WERI-Rb-1 (cell line): ENCODE measurements at regions not wholly inside any gene's neighbourhood (a gene's known extent, or its start where the extent isn't known, plus 50 kb on each side); places are given as distances from the start of the nearest gene placed in this dataset.

Experiments used
- DNase-seq: peaks from one replicate; pipeline ENCODE4 v3.0.0-alpha.2; 2020
- H3K27ac ChIP-seq: fragments of 250-450 bp; sonication (Bioruptor Pico); 2 replicates; pipeline ENCODE4 v1.5.1; 2020; ENCODE audit warnings: mild to moderate bottlenecking, moderate library complexity
- H3K27me3 ChIP-seq: fragments of 250-450 bp; sonication (Bioruptor Pico); 2 replicates; pipeline ENCODE4 v1.5.1; 2021; ENCODE audit warnings: mild to moderate bottlenecking, low read depth, moderate library complexity; ENCODE audit not compliant: insufficient read depth, severe bottlenecking
- H3K36me3 ChIP-seq: fragments of 250-450 bp; sonication (Bioruptor Pico); 2 replicates; pipeline ENCODE4 v1.5.1; 2020; ENCODE audit warnings: mild to moderate bottlenecking, moderate library complexity
- H3K4me3 ChIP-seq: 2 replicates; pipeline ENCODE4 v1.5.1; 2011; ENCODE audit warnings: low read depth, mild to moderate bottlenecking, control low read depth, low read length
- H3K9me3 ChIP-seq: fragments of 250-450 bp; sonication (Bioruptor Pico); 2 replicates; pipeline ENCODE4 v1.5.1; 2021; ENCODE audit warnings: mild to moderate bottlenecking, moderate library complexity; ENCODE audit not compliant: severe bottlenecking
- TF ChIP-seq, protein P1 (sequence below): IDR thresholded peaks from 2 replicates; pipeline ENCODE4 v1.5.1; 2011; ENCODE audit warnings: low read depth, mild to moderate bottlenecking, control low read depth, inconsistent platforms, low read length

GRCh38 chr13:61180234-61180633, 235.4 kb downstream of the PCDH20 start:
- Histone ChIP-seq H3K27me3 (no peaks in the 10 kb centered on the region), H3K36me3 (no peaks in the 10 kb centered on the region), H3K9me3 (no peaks in the 10 kb centered on the region), H3K4me3 (no peak overlapping the region), H3K27ac (no peak overlapping the region)
- TF ChIP-seq, protein P1, sequence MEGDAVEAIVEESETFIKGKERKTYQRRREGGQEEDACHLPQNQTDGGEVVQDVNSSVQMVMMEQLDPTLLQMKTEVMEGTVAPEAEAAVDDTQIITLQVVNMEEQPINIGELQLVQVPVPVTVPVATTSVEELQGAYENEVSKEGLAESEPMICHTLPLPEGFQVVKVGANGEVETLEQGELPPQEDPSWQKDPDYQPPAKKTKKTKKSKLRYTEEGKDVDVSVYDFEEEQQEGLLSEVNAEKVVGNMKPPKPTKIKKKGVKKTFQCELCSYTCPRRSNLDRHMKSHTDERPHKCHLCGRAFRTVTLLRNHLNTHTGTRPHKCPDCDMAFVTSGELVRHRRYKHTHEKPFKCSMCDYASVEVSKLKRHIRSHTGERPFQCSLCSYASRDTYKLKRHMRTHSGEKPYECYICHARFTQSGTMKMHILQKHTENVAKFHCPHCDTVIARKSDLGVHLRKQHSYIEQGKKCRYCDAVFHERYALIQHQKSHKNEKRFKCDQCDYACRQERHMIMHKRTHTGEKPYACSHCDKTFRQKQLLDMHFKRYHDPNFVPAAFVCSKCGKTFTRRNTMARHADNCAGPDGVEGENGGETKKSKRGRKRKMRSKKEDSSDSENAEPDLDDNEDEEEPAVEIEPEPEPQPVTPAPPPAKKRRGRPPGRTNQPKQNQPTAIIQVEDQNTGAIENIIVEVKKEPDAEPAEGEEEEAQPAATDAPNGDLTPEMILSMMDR: no peak
- no peak for DNase-seq

GRCh38 chr13:61179741-61180140, 235.9 kb downstream of the PCDH20 start:
- no peak overlapping the region for H3K4me3 ChIP-seq
- no peaks in the 10 kb centered on the region for H3K27me3 ChIP-seq
- H3K36me3 ChIP-seq: no peaks in the 10 kb centered on the region
- TF ChIP-seq, protein P1: no peak
- H3K27ac ChIP-seq: no peak overlapping the region
- no peak for DNase-seq
- H3K9me3 ChIP-seq: no peaks in the 10 kb centered on the region

DNA sequence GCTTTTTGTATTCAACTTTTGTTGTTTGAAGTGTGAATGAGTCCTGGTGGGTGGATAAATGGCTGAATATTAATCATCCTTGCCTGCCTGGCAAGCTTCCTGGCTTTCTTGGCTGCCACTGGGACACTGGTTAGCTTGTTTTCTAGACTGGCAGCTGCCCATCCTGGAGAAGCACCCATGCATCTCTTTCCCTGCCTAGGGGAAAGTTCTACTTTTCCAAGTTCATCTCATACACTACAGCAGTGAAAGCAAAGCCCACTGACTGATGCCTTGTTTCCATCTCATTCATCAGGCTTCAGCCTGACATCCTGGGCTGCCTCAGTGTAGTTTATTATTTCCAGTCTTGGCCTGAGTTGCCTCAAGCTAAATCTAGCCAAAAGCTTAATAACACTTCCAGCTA, 244.8 kb downstream of the PCDH20 start:
- H3K27ac ChIP-seq: no peak overlapping the region
- no peak overlapping the region for H3K4me3 ChIP-seq
- H3K27me3 ChIP-seq: no peaks in the 10 kb centered on the region
- no peaks in the 10 kb centered on the region for H3K36me3 ChIP-seq
- DNase-seq: no peak
- TF ChIP-seq, protein P1: no peak
- H3K9me3 ChIP-seq: no peaks in the 10 kb centered on the region

DNA sequence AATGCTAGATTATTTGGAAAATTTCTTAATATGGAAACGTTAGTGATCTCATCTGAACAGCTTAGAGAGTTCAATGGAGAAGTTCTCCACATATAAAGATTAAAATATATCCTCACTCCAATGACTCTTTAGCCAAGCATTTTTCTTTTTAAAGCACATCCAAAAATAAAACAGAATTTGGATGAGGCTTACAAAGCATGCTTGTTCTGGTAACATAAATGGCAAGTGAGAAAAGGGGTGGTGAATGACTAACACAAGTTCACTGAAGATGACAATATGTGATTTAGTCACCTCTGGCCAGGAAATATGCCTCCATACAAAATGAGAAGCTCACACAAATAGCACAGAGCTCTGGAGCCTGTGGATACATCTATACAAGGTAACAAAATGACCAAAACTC, 253.0 kb downstream of the PCDH20 start:
- TF ChIP-seq, protein P1: no peak
- H3K9me3 ChIP-seq: no peaks in the 10 kb centered on the region
- DNase-seq: no peak
- H3K4me3 ChIP-seq: no peak overlapping the region
- H3K27ac ChIP-seq: no peak overlapping the region
- H3K36me3 ChIP-seq: no peaks in the 10 kb centered on the region
- no peaks in the 10 kb centered on the region for H3K27me3 ChIP-seq

GRCh38 chr13:61162106-61162505, 253.5 kb downstream of the PCDH20 start:
- no peak overlapping the region for H3K27ac ChIP-seq
- TF ChIP-seq, protein P1: no peak
- H3K4me3 ChIP-seq: no peak overlapping the region
- no peaks in the 10 kb centered on the region for H3K36me3 ChIP-seq
- no peak for DNase-seq
- no peaks in the 10 kb centered on the region for H3K27me3 ChIP-seq
- H3K9me3 ChIP-seq: no peaks in the 10 kb centered on the region

- H3K9me3 ChIP-seq: no peaks in the 10 kb centered on the region
- no peak overlapping the region for H3K4me3 ChIP-seq
- H3K27ac ChIP-seq: no peak overlapping the region
- H3K36me3 ChIP-seq: no peaks in the 10 kb centered on the region
- no peaks in the 10 kb centered on the region for H3K27me3 ChIP-seq
- TF ChIP-seq, protein P1: no peak
- no peak for DNase-seq
Observed at GRCh38 chr13:61156753-61157152, 258.9 kb downstream of the PCDH20 start.
